GM12873 (cell line): ENCODE measurements at regions not wholly inside any gene's neighbourhood (a gene's known extent, or its start where the extent isn't known, plus 50 kb on each side); places are given as distances from the start of the nearest gene placed in this dataset.

ENCODE experiments used
- CTCF ChIP-seq: IDR thresholded peaks from 2 replicates; pipeline ENCODE4 v1.5.1; 2012; ENCODE audit warnings: low read depth, mild to moderate bottlenecking, moderate library complexity, low read length, control low read depth; ENCODE audit not compliant: insufficient read depth; ENCODE audit errors: missing control alignments

DNA sequence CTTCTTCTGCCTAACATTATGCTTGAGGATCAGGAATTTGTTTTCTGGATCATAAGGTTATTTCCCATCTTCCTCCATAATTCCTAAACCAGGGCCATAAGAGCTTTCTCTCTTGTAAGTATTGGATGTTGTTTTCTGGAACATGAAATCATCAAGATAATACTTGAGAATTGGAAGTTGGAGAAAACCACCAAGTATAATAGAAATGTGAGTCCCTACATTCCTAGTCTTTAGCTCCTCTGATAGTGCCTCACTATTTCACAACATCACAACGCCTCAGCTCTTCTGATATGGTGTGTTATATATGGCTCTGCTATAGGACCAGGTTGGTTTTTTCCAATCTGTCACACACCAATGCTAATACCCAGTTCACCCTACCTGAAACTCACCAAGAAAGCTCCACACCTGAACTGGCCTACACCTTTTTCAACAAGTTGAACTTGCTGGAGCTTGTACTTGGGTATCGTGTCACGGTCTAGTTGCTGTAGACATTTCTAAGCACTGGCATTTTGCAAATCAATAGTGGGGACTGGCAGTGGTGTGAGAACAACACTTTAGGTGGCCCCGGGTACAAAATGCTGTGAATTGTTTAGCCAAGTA lies 141.1 kb downstream of the ACTBL2 start:
- TF ChIP-seq CTCF = no peak

- TF ChIP-seq CTCF = no peak
Observed at GRCh38 chr5:57340681-57341080, 141.9 kb downstream of the ACTBL2 start.

- TF ChIP-seq CTCF = no peak
Observed at GRCh38 chr5:57339521-57339920, 143.1 kb downstream of the ACTBL2 start.

- no peak for TF ChIP-seq CTCF
Observed at GRCh38 chr5:57338868-57339340, 143.7 kb downstream of the ACTBL2 start.

DNA sequence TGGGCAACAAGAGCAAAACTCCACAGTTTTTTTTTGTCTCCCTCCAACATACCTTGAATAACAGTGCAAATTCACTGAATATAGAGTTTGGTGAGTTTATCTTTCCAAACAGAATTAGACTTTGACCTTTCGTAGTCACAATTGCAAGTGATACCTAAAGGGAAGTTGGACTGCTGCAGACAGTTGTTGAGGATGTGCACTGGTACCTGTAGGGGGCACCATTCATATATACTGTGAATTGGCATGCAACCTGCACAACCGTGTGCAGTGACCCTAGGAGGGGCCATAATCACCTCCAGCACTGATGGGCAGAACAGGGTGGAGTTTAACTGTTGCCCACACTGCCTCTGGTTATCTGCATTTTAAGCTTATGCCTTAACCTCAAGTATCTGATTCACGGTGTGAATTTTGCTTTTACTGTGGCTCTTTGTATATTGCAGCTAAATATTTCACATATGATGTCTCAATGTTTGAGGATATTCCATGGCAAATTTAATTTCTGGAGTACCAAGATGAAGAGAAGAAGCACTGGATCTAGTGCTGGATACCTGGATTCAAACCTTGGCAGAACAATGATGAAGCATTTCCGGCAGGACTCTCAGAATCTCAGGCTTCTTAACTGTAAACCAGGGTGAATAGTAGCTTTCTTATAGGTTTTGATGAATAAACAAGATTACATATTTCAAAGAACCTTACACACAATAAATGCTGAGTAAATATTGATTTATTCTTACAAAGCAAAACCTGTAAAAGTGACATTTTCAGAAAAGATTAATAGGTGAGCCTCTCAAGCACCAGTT lies 144.3 kb downstream of the ACTBL2 start:
- peak; percentile 69 for TF ChIP-seq CTCF

GRCh38 chr5:57335092-57335660 lies 147.4 kb downstream of the ACTBL2 start:
- TF ChIP-seq CTCF = no peak

DNA sequence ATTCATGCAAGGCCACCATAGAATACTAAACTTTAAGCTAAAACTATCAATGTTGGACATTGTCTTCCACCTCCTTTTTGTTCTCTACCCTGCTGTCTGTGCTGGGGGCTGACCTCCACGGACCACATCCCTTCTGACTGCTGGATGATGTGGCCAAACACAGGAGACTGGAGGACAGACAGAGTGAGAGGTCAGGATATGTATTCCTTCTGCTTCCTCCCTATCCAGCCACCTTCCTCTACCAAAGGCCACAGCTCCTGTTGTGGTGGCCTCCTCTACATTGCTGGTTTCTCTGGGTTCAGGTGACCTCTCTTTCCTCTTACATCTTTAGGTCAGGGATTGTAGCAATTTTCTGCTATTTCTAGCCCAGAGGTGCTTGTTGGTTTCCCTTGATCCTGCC lies 148.1 kb downstream of the ACTBL2 start:
- TF ChIP-seq CTCF = no peak
